ENCODE measurements at regions not wholly inside any gene's neighbourhood (a gene's known extent, or its start where the extent isn't known, plus 50 kb on each side); places are given as distances from the start of the nearest gene placed in this dataset.
"Not testable (repeated sequence)": the region's sequence is repeated elsewhere in the genome, so short reads cannot be mapped to it uniquely, and the experiment has no call there.

GRCh38 chr13:27359199-27359821 lies 65.1 kb upstream of the GTF3A start:
- peak; percentile 56 for FAIRE-seq
- H3K9me3 Mint-ChIP-seq (ENCODE audit: unreplicated experiment): no peaks in the 10 kb centered on the region
- DNase-seq (ENCODE audit: low read depth): no peak
- peaks cover 5% of the 10 kb centered on the region for H3K4me1 Mint-ChIP-seq (ENCODE audit: low read depth, unreplicated experiment)
- H3K4me1 ChIP-seq (ENCODE audit: insufficient read depth, low read length): peaks cover 7% of the 10 kb centered on the region
- H3K79me2 ChIP-seq (ENCODE audit: insufficient read depth, low read length): no peaks in the 10 kb centered on the region
- H3K27ac Mint-ChIP-seq (ENCODE audit: unreplicated experiment): no peak overlapping the region
- no peaks in the 10 kb centered on the region for H3K36me3 ChIP-seq (ENCODE audit: insufficient read depth, low read length)
- no peak overlapping the region for H3K4me3 ChIP-seq (ENCODE audit: insufficient read depth, low read depth, low read length)
- no peaks in the 10 kb centered on the region for H4K20me1 ChIP-seq (ENCODE audit: insufficient read depth, low read length)
- TF ChIP-seq EZH2 (IDR thresholded peaks at IDR 0.05; ENCODE audit: insufficient read depth, low read length) (no peak), CTCF (IDR thresholded peaks at IDR 0.05; ENCODE audit: insufficient read depth, low read depth, low read length) (peak; percentile 91)
- H3K4me2 ChIP-seq (ENCODE audit: low read length): no peak overlapping the region
- H3K27me3 ChIP-seq (ENCODE audit: insufficient read depth, low read length): peaks cover 19% of the 10 kb centered on the region
- no peak overlapping the region for H3K27ac ChIP-seq (ENCODE audit: low read depth, low read length)
- H3K36me3 Mint-ChIP-seq (ENCODE audit: low read depth, unreplicated experiment): no peaks in the 10 kb centered on the region
- peaks cover 18% of the 10 kb centered on the region for H3K27me3 Mint-ChIP-seq (ENCODE audit: low read depth, unreplicated experiment)
- no peak overlapping the region for H2AFZ ChIP-seq (ENCODE audit: low read depth, low read length)
- no peak overlapping the region for H3K9ac ChIP-seq (ENCODE audit: low read length)
- H3K9me3 ChIP-seq (ENCODE audit: insufficient read depth, low read depth, low read length): no peaks in the 10 kb centered on the region
- H3K4me3 Mint-ChIP-seq (ENCODE audit: unreplicated experiment): no peak overlapping the region

- Histone ChIP-seq H3K9ac (ENCODE audit: low read length) (no peak overlapping the region), H3K27me3 (ENCODE audit: insufficient read depth, low read length) (peaks cover 19% of the 10 kb centered on the region), H3K79me2 (ENCODE audit: insufficient read depth, low read length) (no peaks in the 10 kb centered on the region), H3K27ac (ENCODE audit: low read depth, low read length) (no peak overlapping the region), H3K4me1 (ENCODE audit: insufficient read depth, low read length) (peaks cover 6% of the 10 kb centered on the region), H2AFZ (ENCODE audit: low read depth, low read length) (no peak overlapping the region), H3K4me2 (ENCODE audit: low read length) (no peak overlapping the region), H3K9me3 (ENCODE audit: insufficient read depth, low read depth, low read length) (no peaks in the 10 kb centered on the region), H3K4me3 (ENCODE audit: insufficient read depth, low read depth, low read length) (no peak overlapping the region), H3K36me3 (ENCODE audit: insufficient read depth, low read length) (no peaks in the 10 kb centered on the region), H4K20me1 (ENCODE audit: insufficient read depth, low read length) (no peaks in the 10 kb centered on the region)
- TF ChIP-seq EZH2 (IDR thresholded peaks at IDR 0.05; ENCODE audit: insufficient read depth, low read length) (no peak), CTCF (IDR thresholded peaks at IDR 0.05; ENCODE audit: insufficient read depth, low read depth, low read length) (no peak)
- H3K27ac Mint-ChIP-seq (ENCODE audit: unreplicated experiment): no peak overlapping the region
- H3K36me3 Mint-ChIP-seq (ENCODE audit: low read depth, unreplicated experiment): no peaks in the 10 kb centered on the region
- no peaks in the 10 kb centered on the region for H3K9me3 Mint-ChIP-seq (ENCODE audit: unreplicated experiment)
- no peak overlapping the region for H3K4me3 Mint-ChIP-seq (ENCODE audit: unreplicated experiment)
- FAIRE-seq: no peak
- no peak for DNase-seq (ENCODE audit: low read depth)
- peaks cover 25% of the 10 kb centered on the region for H3K27me3 Mint-ChIP-seq (ENCODE audit: low read depth, unreplicated experiment)
- peaks cover 2% of the 10 kb centered on the region for H3K4me1 Mint-ChIP-seq (ENCODE audit: low read depth, unreplicated experiment)
Measured at GRCh38 chr13:27360562-27360961, 63.9 kb upstream of the GTF3A start.

GRCh38 chr13:27362064-27362751 lies 62.2 kb upstream of the GTF3A start:
- H3K36me3 Mint-ChIP-seq (ENCODE audit: low read depth, unreplicated experiment): no peaks in the 10 kb centered on the region
- H2AFZ ChIP-seq (ENCODE audit: low read depth, low read length): peak overlapping the region; percentile 95
- peak; percentile 37 for DNase-seq (ENCODE audit: low read depth)
- H3K4me3 Mint-ChIP-seq (ENCODE audit: unreplicated experiment): peak overlapping the region; percentile 70
- H3K27me3 ChIP-seq (ENCODE audit: insufficient read depth, low read length): peaks cover 19% of the 10 kb centered on the region
- no peak for FAIRE-seq
- H3K9me3 Mint-ChIP-seq (ENCODE audit: unreplicated experiment): no peaks in the 10 kb centered on the region
- peak overlapping the region; percentile 59 for H3K4me3 ChIP-seq (ENCODE audit: insufficient read depth, low read depth, low read length)
- H3K9ac ChIP-seq (ENCODE audit: low read length): peak overlapping the region; percentile 61
- H4K20me1 ChIP-seq (ENCODE audit: insufficient read depth, low read length): no peaks in the 10 kb centered on the region
- no peaks in the 10 kb centered on the region for H3K9me3 ChIP-seq (ENCODE audit: insufficient read depth, low read depth, low read length)
- no peak for TF ChIP-seq EZH2 (IDR thresholded peaks at IDR 0.05; ENCODE audit: insufficient read depth, low read length)
- TF ChIP-seq CTCF (IDR thresholded peaks at IDR 0.05; ENCODE audit: insufficient read depth, low read depth, low read length): peak; percentile 82
- H3K27me3 Mint-ChIP-seq (ENCODE audit: low read depth, unreplicated experiment): peaks cover 31% of the 10 kb centered on the region
- no peaks in the 10 kb centered on the region for H3K4me1 Mint-ChIP-seq (ENCODE audit: low read depth, unreplicated experiment)
- no peak overlapping the region for H3K27ac Mint-ChIP-seq (ENCODE audit: unreplicated experiment)
- peaks cover 6% of the 10 kb centered on the region for H3K4me1 ChIP-seq (ENCODE audit: insufficient read depth, low read length)
- no peaks in the 10 kb centered on the region for H3K79me2 ChIP-seq (ENCODE audit: insufficient read depth, low read length)
- H3K36me3 ChIP-seq (ENCODE audit: insufficient read depth, low read length): no peaks in the 10 kb centered on the region
- H3K4me2 ChIP-seq (ENCODE audit: low read length): peak overlapping the region; percentile 99
- no peak overlapping the region for H3K27ac ChIP-seq (ENCODE audit: low read depth, low read length)

GRCh38 chr13:27363637-27364036 lies 60.8 kb upstream of the GTF3A start:
- not testable (repeated sequence) for FAIRE-seq; H3K36me3 ChIP-seq (ENCODE audit: insufficient read depth, low read length); H3K4me1 ChIP-seq (ENCODE audit: insufficient read depth, low read length); H3K79me2 ChIP-seq (ENCODE audit: insufficient read depth, low read length); H3K4me2 ChIP-seq (ENCODE audit: low read length); DNase-seq (ENCODE audit: low read depth); H2AFZ ChIP-seq (ENCODE audit: low read depth, low read length); H3K4me3 Mint-ChIP-seq (ENCODE audit: unreplicated experiment); H3K4me1 Mint-ChIP-seq (ENCODE audit: low read depth, unreplicated experiment); H3K27ac ChIP-seq (ENCODE audit: low read depth, low read length); H4K20me1 ChIP-seq (ENCODE audit: insufficient read depth, low read length); H3K36me3 Mint-ChIP-seq (ENCODE audit: low read depth, unreplicated experiment); H3K9ac ChIP-seq (ENCODE audit: low read length); H3K9me3 ChIP-seq (ENCODE audit: insufficient read depth, low read depth, low read length); H3K9me3 Mint-ChIP-seq (ENCODE audit: unreplicated experiment); H3K27ac Mint-ChIP-seq (ENCODE audit: unreplicated experiment); H3K4me3 ChIP-seq (ENCODE audit: insufficient read depth, low read depth, low read length)
- peaks cover 43% of the 10 kb centered on the region for H3K27me3 Mint-ChIP-seq (ENCODE audit: low read depth, unreplicated experiment)
- peaks cover 26% of the 10 kb centered on the region for H3K27me3 ChIP-seq (ENCODE audit: insufficient read depth, low read length)
